ENCODE measurements at regions not wholly inside any gene's neighbourhood (a gene's known extent, or its start where the extent isn't known, plus 50 kb on each side); places are given as distances from the start of the nearest gene placed in this dataset.
"Not testable (repeated sequence)": the region's sequence is repeated elsewhere in the genome, so short reads cannot be mapped to it uniquely, and the experiment has no call there.

DNA sequence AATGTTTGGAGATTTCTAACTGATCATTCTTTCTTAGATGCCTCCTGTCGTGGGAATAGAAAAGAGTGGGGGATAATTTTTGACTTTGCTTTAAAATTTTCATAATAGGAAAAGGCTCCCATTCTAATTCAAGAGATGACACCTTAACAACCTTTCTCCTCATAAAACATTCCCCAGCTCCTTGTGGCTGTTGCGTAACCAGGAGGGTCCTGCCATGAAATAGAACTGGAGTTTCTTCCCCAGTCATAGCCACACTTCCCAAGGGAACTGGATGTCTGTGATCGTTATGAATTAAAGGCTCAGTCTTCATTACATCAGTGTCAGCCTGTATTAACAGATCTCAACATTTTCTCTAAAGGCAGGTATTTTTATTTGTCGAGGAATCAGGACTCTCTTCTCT lies 119.9 kb upstream of the DAP start:
- Histone ChIP-seq H4K20me1 (ENCODE audit: control insufficient read depth, insufficient read depth, low read length, poor library complexity, severe bottlenecking) (no peaks in the 10 kb centered on the region), H2AFZ (ENCODE audit: insufficient read depth, low read depth, low read length, poor library complexity, severe bottlenecking) (no peak overlapping the region), H3K79me2 (ENCODE audit: control insufficient read depth, insufficient read depth, low read length) (no peaks in the 10 kb centered on the region), H3K4me1 (ENCODE audit: control insufficient read depth in 2 of 2, insufficient read depth in 2 of 2, low read length in 2 of 2) (no peaks in the 10 kb centered on the region), H3K9ac (ENCODE audit: low read length) (no peak overlapping the region), H3K4me2 (replicated peaks; ENCODE audit: low read depth, low read length, poor library complexity, severe bottlenecking) (no peak overlapping the region), H3K27me3 (replicated peaks in 1 of 4; ENCODE audit: control extremely low read depth in 1 of 4, control insufficient read depth in 3 of 4, insufficient read depth in 4 of 4, low read length in 3 of 4) (peaks cover 0 to 13% (median 2%) of the 10 kb centered on the region in 4 experiments), H3K4me3 (ENCODE audit: control extremely low read depth in 1 of 5, extremely low read depth in 1 of 5, insufficient read depth in 1 of 5, low read depth in 2 of 5, low read length in 4 of 5) (no peak overlapping the region), H3K27ac (ENCODE audit: low read length in 2 of 2) (no peak overlapping the region), H3K36me3 (replicated peaks in 1 of 2; ENCODE audit: control extremely low read depth in 1 of 2, control insufficient read depth in 1 of 2, extremely low read depth in 1 of 2, insufficient read depth in 2 of 2, low read length in 1 of 2) (no peaks in the 10 kb centered on the region), H3K9me3 (ENCODE audit: control extremely low read depth in 1 of 3, control insufficient read depth in 2 of 3, insufficient read depth in 1 of 3, low read length in 2 of 3) (no peaks in the 10 kb centered on the region)
- ChIA-PET CTCF (no interaction called here), POLR2A (no interaction called here)
- Mint-ChIP-seq H3K4me3 (no peak overlapping the region), H3K4me1 (peaks cover 2% of the 10 kb centered on the region), H3K27me3 (peaks cover 32% of the 10 kb centered on the region), H3K27ac (no peak overlapping the region), H3K9me3 (ENCODE audit: insufficient read depth) (peaks cover 3% of the 10 kb centered on the region)
- 88% methylated on average over 1 of the region's 4 CpGs for WGBS (ENCODE audit: insufficient coverage)
- intact Hi-C loops (cut with micrococcal nuclease): no loop called here
- DNase-seq: no peak
- ATAC-seq (ENCODE audit: low read depth): no peak
- TF ChIP-seq, protein P1, sequence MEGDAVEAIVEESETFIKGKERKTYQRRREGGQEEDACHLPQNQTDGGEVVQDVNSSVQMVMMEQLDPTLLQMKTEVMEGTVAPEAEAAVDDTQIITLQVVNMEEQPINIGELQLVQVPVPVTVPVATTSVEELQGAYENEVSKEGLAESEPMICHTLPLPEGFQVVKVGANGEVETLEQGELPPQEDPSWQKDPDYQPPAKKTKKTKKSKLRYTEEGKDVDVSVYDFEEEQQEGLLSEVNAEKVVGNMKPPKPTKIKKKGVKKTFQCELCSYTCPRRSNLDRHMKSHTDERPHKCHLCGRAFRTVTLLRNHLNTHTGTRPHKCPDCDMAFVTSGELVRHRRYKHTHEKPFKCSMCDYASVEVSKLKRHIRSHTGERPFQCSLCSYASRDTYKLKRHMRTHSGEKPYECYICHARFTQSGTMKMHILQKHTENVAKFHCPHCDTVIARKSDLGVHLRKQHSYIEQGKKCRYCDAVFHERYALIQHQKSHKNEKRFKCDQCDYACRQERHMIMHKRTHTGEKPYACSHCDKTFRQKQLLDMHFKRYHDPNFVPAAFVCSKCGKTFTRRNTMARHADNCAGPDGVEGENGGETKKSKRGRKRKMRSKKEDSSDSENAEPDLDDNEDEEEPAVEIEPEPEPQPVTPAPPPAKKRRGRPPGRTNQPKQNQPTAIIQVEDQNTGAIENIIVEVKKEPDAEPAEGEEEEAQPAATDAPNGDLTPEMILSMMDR (IDR thresholded peaks at IDR 0.05): no peak
- no peak for TF ChIP-seq EZH2 (IDR thresholded peaks at IDR 0.05; ENCODE audit: borderline replicate concordance, insufficient read depth, low read depth, low read length, poor library complexity, severe bottlenecking)

DNA sequence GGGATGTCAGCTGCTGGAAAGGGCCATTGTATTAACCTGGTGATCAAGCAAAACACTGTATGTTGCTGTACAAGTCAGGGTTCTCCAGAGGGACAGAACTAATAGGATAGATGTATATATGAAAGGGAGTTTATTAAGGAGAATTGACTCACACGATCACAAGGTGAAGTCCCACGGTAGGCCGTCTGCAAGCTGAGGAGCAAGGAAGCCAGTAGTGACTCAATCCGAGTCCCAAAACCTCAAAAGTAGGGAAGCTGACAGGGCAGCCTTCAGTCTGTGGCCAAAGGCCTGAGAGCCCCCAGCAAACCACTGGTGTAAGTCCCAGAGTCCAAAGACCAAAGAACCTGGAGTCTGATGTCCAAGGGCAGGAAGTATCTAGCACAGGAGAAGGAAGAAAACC lies 116.0 kb upstream of the DAP start:
- intact Hi-C loops (cut with micrococcal nuclease); H3K9me3 ChIP-seq (ENCODE audit: control extremely low read depth in 1 of 3, control insufficient read depth in 2 of 3, insufficient read depth in 1 of 3, low read length in 2 of 3); H3K4me3 ChIP-seq (ENCODE audit: control extremely low read depth in 1 of 5, extremely low read depth in 1 of 5, insufficient read depth in 1 of 5, low read depth in 2 of 5, low read length in 4 of 5); H3K27ac Mint-ChIP-seq; H3K4me1 Mint-ChIP-seq; H3K9ac ChIP-seq (ENCODE audit: low read length); H3K4me1 ChIP-seq (ENCODE audit: control insufficient read depth in 2 of 2, insufficient read depth in 2 of 2, low read length in 2 of 2); H3K4me2 ChIP-seq (replicated peaks; ENCODE audit: low read depth, low read length, poor library complexity, severe bottlenecking); CTCF ChIA-PET; H3K9me3 Mint-ChIP-seq (ENCODE audit: insufficient read depth); H4K20me1 ChIP-seq (ENCODE audit: control insufficient read depth, insufficient read depth, low read length, poor library complexity, severe bottlenecking); ATAC-seq (ENCODE audit: low read depth); H3K79me2 ChIP-seq (ENCODE audit: control insufficient read depth, insufficient read depth, low read length); H2AFZ ChIP-seq (ENCODE audit: insufficient read depth, low read depth, low read length, poor library complexity, severe bottlenecking); H3K36me3 ChIP-seq (replicated peaks in 1 of 2; ENCODE audit: control extremely low read depth in 1 of 2, control insufficient read depth in 1 of 2, extremely low read depth in 1 of 2, insufficient read depth in 2 of 2, low read length in 1 of 2); DNase-seq; H3K27ac ChIP-seq (ENCODE audit: low read length in 2 of 2); H3K4me3 Mint-ChIP-seq: not testable (repeated sequence)
- peaks cover 42% of the 10 kb centered on the region for H3K27me3 Mint-ChIP-seq
- peaks cover 0 to 13% (median 2%) of the 10 kb centered on the region in 4 experiments for H3K27me3 ChIP-seq (replicated peaks in 1 of 4; ENCODE audit: control extremely low read depth in 1 of 4, control insufficient read depth in 3 of 4, insufficient read depth in 4 of 4, low read length in 3 of 4)
- POLR2A ChIA-PET: interaction anchor here (0.6 kb wide), 1 partner anchor 116 kb away, joined by 5 read pairs; the partner anchor contains the start of gene DAP
- 91% methylated on average over 4 of the region's 4 CpGs for WGBS (ENCODE audit: insufficient coverage)
